Neural cell (in vitro differentiated cells): ENCODE measurements at regions not wholly inside any gene's neighbourhood (a gene's known extent, or its start where the extent isn't known, plus 50 kb on each side); places are given as distances from the start of the nearest gene placed in this dataset.
"Not testable (repeated sequence)": the region's sequence is repeated elsewhere in the genome, so short reads cannot be mapped to it uniquely, and the experiment has no call there.

Source experiments
- H2AFZ ChIP-seq: fragments of 200-600, 300-800 bp; sonication (generic), shearing (Covaris generic); 2 replicates; pipeline ENCODE4 v1.6.0; 2014; ENCODE audit warnings: low read depth, mild to moderate bottlenecking, antibody characterized with exemption, low read length, moderate library complexity
- H3F3A ChIP-seq: fragments of 200-600 bp; shearing (Covaris generic); 2 replicates; pipeline ENCODE4 v1.6.1; 2016; ENCODE audit warnings: mild to moderate bottlenecking, moderate library complexity, mixed read lengths, antibody characterized with exemption, low read length; ENCODE audit not compliant: insufficient read depth, poor library complexity, severe bottlenecking
- H3K27ac ChIP-seq: fragments of 200-600, 300-800 bp; sonication (generic), shearing (Covaris generic); 2 replicates; pipeline ENCODE4 v1.5.1; 2014; ENCODE audit warnings: mild to moderate bottlenecking, low read length, moderate library complexity
- H3K27me3 ChIP-seq: fragments of 300-800, 200-600 bp; sonication (generic), shearing (Covaris generic); 2 replicates; pipeline ENCODE4 v1.6.0; 2014; ENCODE audit warnings: mild to moderate bottlenecking, low read depth, low read length, moderate library complexity; ENCODE audit not compliant: insufficient read depth
- H3K36me3 ChIP-seq: fragments of 300-800, 200-600 bp; sonication (generic), shearing (Covaris generic); 2 replicates; pipeline ENCODE4 v1.5.1; 2014; ENCODE audit warnings: mild to moderate bottlenecking, antibody characterized with exemption, low read length, moderate library complexity; ENCODE audit not compliant: insufficient read depth
- H3K4me2 ChIP-seq: fragments of 300-800, 200-600 bp; sonication (generic), shearing (Covaris generic); 2 replicates; pipeline ENCODE4 v1.6.0; 2014; ENCODE audit warnings: mild to moderate bottlenecking, low read length
- H3K4me3 ChIP-seq: fragments of 300-800, 200-600 bp; sonication (generic), shearing (Covaris generic); 2 replicates; pipeline ENCODE4 v1.5.1; 2014; ENCODE audit warnings: mild to moderate bottlenecking, low read length, moderate library complexity
- H3K79me2 ChIP-seq: fragments of 200-600 bp; shearing (Covaris generic); replicated peaks from 2 replicates; pipeline ENCODE4 v1.6.0; 2014; ENCODE audit warnings: mild to moderate bottlenecking, low read length, moderate library complexity; ENCODE audit not compliant: insufficient read depth
- H3K9ac ChIP-seq: fragments of 300-800, 200-600 bp; sonication (generic), shearing (Covaris generic); 2 replicates; pipeline ENCODE4 v1.6.1; 2016; ENCODE audit warnings: mild to moderate bottlenecking, low read length, mixed read lengths
- H3K9me2 ChIP-seq: fragments of 200-600 bp; shearing (Covaris generic); 2 replicates; pipeline ENCODE4 v1.6.1; 2016; ENCODE audit warnings: mild to moderate bottlenecking, low read length, mixed read lengths; ENCODE audit not compliant: insufficient read depth
- H3K9me3 ChIP-seq: fragments of 200-600, 300-800 bp; sonication (generic), shearing (Covaris generic); 2 replicates; pipeline ENCODE4 v1.6.1; 2016; ENCODE audit warnings: mild to moderate bottlenecking, mixed run types, low read length, moderate library complexity, mixed read lengths
- H4K20me1 ChIP-seq: fragments of 200-600 bp; shearing (Covaris generic); 2 replicates; pipeline ENCODE4 v1.6.1; 2016; ENCODE audit warnings: mild to moderate bottlenecking, mixed run types; ENCODE audit not compliant: insufficient read depth
- EP300 ChIP-seq: fragments of 450-650 bp; conservative IDR thresholded peaks from 2 replicates; pipeline ENCODE4 v1.6.1; 2014; ENCODE audit warnings: antibody characterized with exemption, mild to moderate bottlenecking, moderate library complexity; ENCODE audit not compliant: poor library complexity, severe bottlenecking
- EZH2 ChIP-seq: fragments of 200-600, 300-800 bp; shearing (Covaris generic), sonication (generic); IDR thresholded peaks from 2 replicates; pipeline ENCODE4 v1.6.1; 2014; ENCODE audit warnings: antibody characterized with exemption, low read length, borderline replicate concordance, mild to moderate bottlenecking; ENCODE audit not compliant: insufficient read depth, poor library complexity, severe bottlenecking
- MXI1 ChIP-seq: fragments of 450-650 bp; conservative IDR thresholded peaks from 2 replicates; pipeline ENCODE4 v1.6.1; 2014; ENCODE audit warnings: antibody characterized with exemption, mild to moderate bottlenecking; ENCODE audit not compliant: poor library complexity, severe bottlenecking
- RAD21 ChIP-seq: fragments of 450-650 bp; conservative IDR thresholded peaks from 2 replicates; pipeline ENCODE4 v1.6.1; 2014; ENCODE audit warnings: antibody characterized with exemption, mild to moderate bottlenecking, moderate library complexity
- REST ChIP-seq: IDR thresholded peaks from 2 replicates; pipeline ENCODE4 v1.6.1; 2012; ENCODE audit warnings: borderline replicate concordance
- SMC3 ChIP-seq: fragments of 450-650 bp; conservative IDR thresholded peaks from 2 replicates; pipeline ENCODE4 v1.6.1; 2014; ENCODE audit warnings: antibody characterized with exemption, mild to moderate bottlenecking, moderate library complexity; ENCODE audit not compliant: poor library complexity
- TF ChIP-seq, protein P1 (sequence below): fragments of 450-650 bp; IDR thresholded peaks from 2 replicates; pipeline ENCODE4 v1.5.1; 2014; ENCODE audit warnings: antibody characterized with exemption, mild to moderate bottlenecking, moderate library complexity; ENCODE audit not compliant: poor library complexity, severe bottlenecking

DNA sequence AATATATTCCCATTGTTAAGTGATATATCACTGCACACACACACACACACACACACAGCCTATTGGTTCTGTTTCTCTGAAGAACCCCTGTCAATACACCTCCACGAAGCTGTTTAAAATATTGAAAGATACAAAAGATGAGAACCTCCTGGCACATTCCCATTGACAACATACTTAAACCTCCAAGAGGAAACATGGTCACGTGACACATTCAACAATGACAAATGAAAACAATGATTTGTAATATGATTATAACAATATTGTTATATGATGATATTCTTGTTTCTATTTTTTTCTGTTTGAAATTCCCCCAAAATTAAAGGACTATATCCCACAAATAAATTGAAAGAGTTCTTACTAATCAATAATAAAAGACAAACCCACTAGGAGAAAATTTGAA is 1344.9 kb downstream of the BRD1 start:
- no peaks in the 10 kb centered on the region for H3K79me2 ChIP-seq
- H3K9me2 ChIP-seq = no peaks in the 10 kb centered on the region
- no peaks in the 10 kb centered on the region for H3K27me3 ChIP-seq
- H3K36me3 ChIP-seq = no peaks in the 10 kb centered on the region
- H3K9me3 ChIP-seq = no peaks in the 10 kb centered on the region
- H2AFZ ChIP-seq = no peak overlapping the region
- no peak overlapping the region for H3K4me2 ChIP-seq
- no peak overlapping the region for H3K9ac ChIP-seq
- no peaks in the 10 kb centered on the region for H4K20me1 ChIP-seq
- no peak overlapping the region for H3K4me3 ChIP-seq
- TF ChIP-seq REST = no peak
- H3K27ac ChIP-seq = no peak overlapping the region
- no peaks in the 10 kb centered on the region for H3F3A ChIP-seq

- H3K27me3 ChIP-seq, H3K9me2 ChIP-seq, H3K9me3 ChIP-seq, H3K27ac ChIP-seq, H3K79me2 ChIP-seq, H3K4me2 ChIP-seq, H3K9ac ChIP-seq, H2AFZ ChIP-seq, H4K20me1 ChIP-seq, H3F3A ChIP-seq, H3K36me3 ChIP-seq, H3K4me3 ChIP-seq: not testable (repeated sequence)
Measured at GRCh38 chr22:48482198-48482597, 1345.5 kb downstream of the BRD1 start.

- Histone ChIP-seq H3K27ac (no peak overlapping the region), H3K79me2 (no peaks in the 10 kb centered on the region), H3K36me3 (no peaks in the 10 kb centered on the region), H2AFZ (no peak overlapping the region), H3K9me2 (no peaks in the 10 kb centered on the region), H3F3A (no peaks in the 10 kb centered on the region), H4K20me1 (no peaks in the 10 kb centered on the region), H3K4me3 (no peak overlapping the region), H3K9me3 (no peaks in the 10 kb centered on the region), H3K4me2 (no peak overlapping the region), H3K27me3 (no peaks in the 10 kb centered on the region), H3K9ac (no peak overlapping the region)
- TF ChIP-seq SMC3 (no peak), EP300 (no peak), EZH2 (no peak), MXI1 (no peak), RAD21 (no peak)
- TF ChIP-seq, protein P1, sequence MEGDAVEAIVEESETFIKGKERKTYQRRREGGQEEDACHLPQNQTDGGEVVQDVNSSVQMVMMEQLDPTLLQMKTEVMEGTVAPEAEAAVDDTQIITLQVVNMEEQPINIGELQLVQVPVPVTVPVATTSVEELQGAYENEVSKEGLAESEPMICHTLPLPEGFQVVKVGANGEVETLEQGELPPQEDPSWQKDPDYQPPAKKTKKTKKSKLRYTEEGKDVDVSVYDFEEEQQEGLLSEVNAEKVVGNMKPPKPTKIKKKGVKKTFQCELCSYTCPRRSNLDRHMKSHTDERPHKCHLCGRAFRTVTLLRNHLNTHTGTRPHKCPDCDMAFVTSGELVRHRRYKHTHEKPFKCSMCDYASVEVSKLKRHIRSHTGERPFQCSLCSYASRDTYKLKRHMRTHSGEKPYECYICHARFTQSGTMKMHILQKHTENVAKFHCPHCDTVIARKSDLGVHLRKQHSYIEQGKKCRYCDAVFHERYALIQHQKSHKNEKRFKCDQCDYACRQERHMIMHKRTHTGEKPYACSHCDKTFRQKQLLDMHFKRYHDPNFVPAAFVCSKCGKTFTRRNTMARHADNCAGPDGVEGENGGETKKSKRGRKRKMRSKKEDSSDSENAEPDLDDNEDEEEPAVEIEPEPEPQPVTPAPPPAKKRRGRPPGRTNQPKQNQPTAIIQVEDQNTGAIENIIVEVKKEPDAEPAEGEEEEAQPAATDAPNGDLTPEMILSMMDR = no peak
Measured at GRCh38 chr22:48481748-48482147, 1345.9 kb downstream of the BRD1 start.
